ENCODE measurements at regions not wholly inside any gene's neighbourhood (a gene's known extent, or its start where the extent isn't known, plus 50 kb on each side); places are given as distances from the start of the nearest gene placed in this dataset.

- DNase-seq (ENCODE audit: low read depth in 4 of 4, low spot score in 3 of 4): no peak
Measured at GRCh38 chr6:140957386-140957785, 1175.3 kb upstream of the GJE1 start.

GRCh38 chr6:140956571-140957369 is 1176.0 kb upstream of the GJE1 start:
- DNase-seq (ENCODE audit: low read depth in 4 of 4, low spot score in 3 of 4): no peak

- DNase-seq (ENCODE audit: low read depth in 4 of 4, low spot score in 3 of 4): no peak
Measured at GRCh38 chr6:140940251-140940925, 1192.3 kb upstream of the GJE1 start.

GRCh38 chr6:140932909-140933308 is 1199.8 kb upstream of the GJE1 start:
- no peak for DNase-seq (ENCODE audit: low read depth in 4 of 4, low spot score in 3 of 4)

GRCh38 chr6:140931581-140931980 is 1201.1 kb upstream of the GJE1 start:
- DNase-seq (ENCODE audit: low read depth in 4 of 4, low spot score in 3 of 4): no peak

- DNase-seq (ENCODE audit: low read depth in 4 of 4, low spot score in 3 of 4): no peak
Measured at GRCh38 chr6:140929121-140929520, 1203.6 kb upstream of the GJE1 start.

GRCh38 chr6:140923048-140923447 is 1209.7 kb upstream of the GJE1 start:
- no peak for DNase-seq (ENCODE audit: low read depth in 4 of 4, low spot score in 3 of 4)

- DNase-seq (ENCODE audit: low read depth in 4 of 4, low spot score in 3 of 4): peak; percentile 13 to 55 (median 42)
Measured at GRCh38 chr6:140921366-140922226, 1211.1 kb upstream of the GJE1 start.

GRCh38 chr6:140917911-140918310 is 1214.8 kb upstream of the GJE1 start:
- no peak for DNase-seq (ENCODE audit: low read depth in 4 of 4, low spot score in 3 of 4)

- no peak for DNase-seq (ENCODE audit: low read depth in 4 of 4, low spot score in 3 of 4)
Measured at GRCh38 chr6:140915551-140915950, 1217.2 kb upstream of the GJE1 start.

- DNase-seq (ENCODE audit: low read depth in 4 of 4, low spot score in 3 of 4): no peak
Measured at GRCh38 chr6:140915103-140915502, 1217.6 kb upstream of the GJE1 start.

GRCh38 chr6:140912686-140913085 is 1220.0 kb upstream of the GJE1 start:
- DNase-seq (ENCODE audit: low read depth in 4 of 4, low spot score in 3 of 4): no peak

GRCh38 chr6:140909625-140910024 is 1223.1 kb upstream of the GJE1 start:
- no peak for DNase-seq (ENCODE audit: low read depth in 4 of 4, low spot score in 3 of 4)

- DNase-seq (ENCODE audit: low read depth in 4 of 4, low spot score in 3 of 4): no peak
Measured at GRCh38 chr6:140909156-140909555, 1223.6 kb upstream of the GJE1 start.

- DNase-seq (ENCODE audit: low read depth in 4 of 4, low spot score in 3 of 4): no peak
Measured at GRCh38 chr6:140908505-140908904, 1224.2 kb upstream of the GJE1 start.

- DNase-seq (ENCODE audit: low read depth in 4 of 4, low spot score in 3 of 4): no peak
Measured at GRCh38 chr6:140907235-140907634, 1225.5 kb upstream of the GJE1 start.

- no peak for DNase-seq (ENCODE audit: low read depth in 4 of 4, low spot score in 3 of 4)
Measured at GRCh38 chr6:140905724-140906123, 1227.0 kb upstream of the GJE1 start.

- no peak for DNase-seq (ENCODE audit: low read depth in 4 of 4, low spot score in 3 of 4)
Measured at GRCh38 chr6:140905050-140905449, 1227.7 kb upstream of the GJE1 start.

GRCh38 chr6:140897804-140898573 is 1234.7 kb upstream of the GJE1 start:
- DNase-seq (ENCODE audit: low read depth in 4 of 4, low spot score in 3 of 4): no peak

GRCh38 chr6:140897349-140897748 is 1235.4 kb upstream of the GJE1 start:
- no peak for DNase-seq (ENCODE audit: low read depth in 4 of 4, low spot score in 3 of 4)
